Thyroid gland (tissue), 4 donors: ENCODE measurements at regions not wholly inside any gene's neighbourhood (a gene's known extent, or its start where the extent isn't known, plus 50 kb on each side); places are given as distances from the start of the nearest gene placed in this dataset.

Experiments
- DNase-seq, 2 donors: peaks; one replicate each; pipeline ENCODE4 v3.0.0-alpha.2; 2019
- H3K27ac ChIP-seq, 3 donors: fragments of 200-600 bp; sonication (generic); 1 replicate in 2 of 3; 2 replicates in 1 of 3; pipeline ENCODE4 v1.5.1; 2016 to 2019; ENCODE audit warnings: mild to moderate bottlenecking in 1 of 3, moderate library complexity in 1 of 3
- H3K27me3 ChIP-seq: fragments of 200-600 bp; sonication (generic); one replicate; pipeline ENCODE4 v1.5.1; 2019
- H3K36me3 ChIP-seq, 2 donors: fragments of 200-600 bp; sonication (generic); one replicate each; pipeline ENCODE4 v1.5.1; 2016 to 2019
- H3K4me1 ChIP-seq, 2 donors: fragments of 200-600 bp; sonication (generic); one replicate each; pipeline ENCODE4 v1.5.1; 2017 to 2019
- H3K4me3 ChIP-seq, 3 donors: fragments of 200-600 bp; sonication (generic); replicated peaks in 1 of 3; 1 replicate in 2 of 3; 2 replicates in 1 of 3; pipeline ENCODE4 v1.5.1; 2016; ENCODE audit warnings: mild to moderate bottlenecking in 1 of 3
- H3K9me3 ChIP-seq: fragments of 200-600 bp; sonication (generic); one replicate; pipeline ENCODE4 v1.5.1; 2017
- CTCF ChIP-seq, 6 experiments: fragments of 200-600 bp in 3 of 6; fragments of 450-650 bp in 3 of 6; sonication (generic) in 3 of 6; IDR thresholded peaks; one replicate each; pipeline ENCODE4 v1.5.1; 2016 to 2019; ENCODE audit warnings: antibody characterized with exemption in 6 of 6, mild to moderate bottlenecking in 2 of 6, inconsistent platforms in 1 of 6, moderate library complexity in 1 of 6
- POLR2A ChIP-seq, 2 donors: fragments of 450-650 bp; IDR thresholded peaks; one replicate each; pipeline ENCODE4 v1.6.1; 2017; ENCODE audit warnings: antibody characterized with exemption in 2 of 2, mild to moderate bottlenecking in 2 of 2, moderate library complexity in 1 of 2
- WGBS, 2 donors: methylation state at CpG; one replicate each; pipeline ENCODE4 v1.1.5; 2017; 5-methylcytosine and 5-hydroxymethylcytosine counted together
- intact Hi-C: fragments of 100-400 bp; cut with DNase I; formaldehyde crosslinking; loops from one replicate; pipeline ENCODE4 v1.15.1; 2023

- TF ChIP-seq POLR2A (IDR thresholded peaks at IDR 0.05) (no peak), CTCF (IDR thresholded peaks at IDR 0.05) (no peak)
- H3K4me1 ChIP-seq: no peaks in the 10 kb centered on the region
- no peaks in the 10 kb centered on the region for H3K9me3 ChIP-seq
- H3K27me3 ChIP-seq: no peaks in the 10 kb centered on the region
- H3K4me3 ChIP-seq: no peak overlapping the region
- intact Hi-C loops: no loop called here
- WGBS, 2 donors: 72 to 75% methylated on average over 2 of the region's 2 CpGs
- no peaks in the 10 kb centered on the region for H3K36me3 ChIP-seq
- no peak for DNase-seq
- H3K27ac ChIP-seq: no peak overlapping the region
Observed at GRCh38 chr18:54515149-54515548, 75.9 kb upstream of the DYNAP start.

GRCh38 chr18:54517521-54517920, 73.5 kb upstream of the DYNAP start:
- Histone ChIP-seq H3K36me3 (no peaks in the 10 kb centered on the region), H3K4me1 (no peaks in the 10 kb centered on the region), H3K27ac (no peak overlapping the region), H3K9me3 (no peaks in the 10 kb centered on the region), H3K4me3 (no peak overlapping the region), H3K27me3 (no peaks in the 10 kb centered on the region)
- TF ChIP-seq CTCF (IDR thresholded peaks at IDR 0.05) (no peak), POLR2A (IDR thresholded peaks at IDR 0.05) (no peak)
- intact Hi-C loops: no loop called here
- WGBS, 2 donors: 91 to 92% methylated on average over 5 of the region's 5 CpGs
- no peak for DNase-seq

- no peaks in the 10 kb centered on the region for H3K4me1 ChIP-seq
- no peak for DNase-seq
- no peaks in the 10 kb centered on the region for H3K27me3 ChIP-seq
- intact Hi-C loops: no loop called here
- WGBS, 2 donors: 89 to 93% methylated on average over 1 of the region's 1 CpG
- no peak overlapping the region for H3K4me3 ChIP-seq
- no peak overlapping the region for H3K27ac ChIP-seq
- no peaks in the 10 kb centered on the region for H3K9me3 ChIP-seq
- no peaks in the 10 kb centered on the region for H3K36me3 ChIP-seq
- TF ChIP-seq POLR2A (IDR thresholded peaks at IDR 0.05): no peak
- TF ChIP-seq CTCF (IDR thresholded peaks at IDR 0.05): no peak
Observed at GRCh38 chr18:54521846-54522245, 69.2 kb upstream of the DYNAP start.

- WGBS, 2 donors: 49 to 63% methylated on average over 1 of the region's 1 CpG
- no peak overlapping the region for H3K27ac ChIP-seq
- no peak for DNase-seq
- no peak for TF ChIP-seq CTCF (IDR thresholded peaks at IDR 0.05)
- no peak for TF ChIP-seq POLR2A (IDR thresholded peaks at IDR 0.05)
- no peaks in the 10 kb centered on the region for H3K4me1 ChIP-seq
- no peak overlapping the region for H3K4me3 ChIP-seq
- H3K27me3 ChIP-seq: no peaks in the 10 kb centered on the region
- intact Hi-C loops: no loop called here
- no peaks in the 10 kb centered on the region for H3K36me3 ChIP-seq
- H3K9me3 ChIP-seq: no peaks in the 10 kb centered on the region
Observed at GRCh38 chr18:54528942-54529376, 62.1 kb upstream of the DYNAP start.

GRCh38 chr18:54529444-54529843, 61.6 kb upstream of the DYNAP start:
- H3K27ac ChIP-seq: no peak overlapping the region
- intact Hi-C loops: no loop called here
- no peak overlapping the region for H3K4me3 ChIP-seq
- no peaks in the 10 kb centered on the region for H3K4me1 ChIP-seq
- H3K27me3 ChIP-seq: no peaks in the 10 kb centered on the region
- 52 to 56% methylated on average over 2 of the region's 2 CpGs for WGBS, 2 donors
- H3K9me3 ChIP-seq: no peaks in the 10 kb centered on the region
- no peak for TF ChIP-seq POLR2A (IDR thresholded peaks at IDR 0.05)
- no peak for TF ChIP-seq CTCF (IDR thresholded peaks at IDR 0.05)
- no peak for DNase-seq
- H3K36me3 ChIP-seq: no peaks in the 10 kb centered on the region
